B cell (primary cell): ENCODE measurements at regions not wholly inside any gene's neighbourhood (a gene's known extent, or its start where the extent isn't known, plus 50 kb on each side); places are given as distances from the start of the nearest gene placed in this dataset.

Experiments used
- ATAC-seq: fragments of 200-7000 bp; cut with Tn5 transposase; one replicate; pipeline ENCODE4 v1.10.0; 2021; ENCODE audit warnings: low read depth, mild to moderate bottlenecking, moderate number of reproducible peaks, moderate library complexity
- CTCF ChIA-PET: fragments of 350-600 bp; sonication (Branson Sonifier 250); formaldehyde crosslinking; loops from one replicate; lab custom pipeline; 2021; ENCODE audit warnings: antibody characterized with exemption, inconsistent platforms; lab: Charles Lee
- POLR2A ChIA-PET: fragments of 350-600 bp; sonication (Branson Sonifier 250); formaldehyde crosslinking; loops from one replicate; lab custom pipeline; 2021; ENCODE audit warnings: antibody characterized with exemption; lab: Charles Lee
- DNase-seq: peaks from one replicate; pipeline ENCODE4 v3.0.0; 2013
- H2AFZ ChIP-seq: 2 replicates; pipeline ENCODE4 v1.6.1; 2012; ENCODE audit warnings: mild to moderate bottlenecking, low read depth, low read length; ENCODE audit not compliant: insufficient read depth, poor library complexity, severe bottlenecking
- H3K27ac ChIP-seq, 2 donors: 1 replicate in 1 of 2; 2 replicates in 1 of 2; pipeline ENCODE4 v1.5.1; 2012 to 2013; ENCODE audit warnings: low read length in 2 of 2, mild to moderate bottlenecking in 2 of 2, moderate library complexity in 1 of 2
- H3K27me3 ChIP-seq, 4 experiments: fragments of 200-600 bp in 1 of 4; sonication (generic) in 1 of 4; replicated peaks in 1 of 4; 1 replicate in 2 of 4; 2 replicates in 2 of 4; pipeline versions ENCODE4 v1.6.1 to v1.7.0; 2013 to 2016; ENCODE audit warnings: low read length in 3 of 4, mild to moderate bottlenecking in 2 of 4, mixed read lengths in 1 of 4, moderate library complexity in 1 of 4; ENCODE audit not compliant: insufficient read depth in 4 of 4, control insufficient read depth in 3 of 4; ENCODE audit errors: control extremely low read depth in 1 of 4
- H3K36me3 ChIP-seq, 2 experiments: replicated peaks in 1 of 2; 1 replicate in 1 of 2; 2 replicates in 1 of 2; pipeline versions ENCODE4 v1.6.1 to v1.7.1; 2013; ENCODE audit warnings: low read length in 1 of 2; ENCODE audit not compliant: insufficient read depth in 2 of 2, control insufficient read depth in 1 of 2; ENCODE audit errors: control extremely low read depth in 1 of 2, extremely low read depth in 1 of 2
- H3K4me1 ChIP-seq, 2 donors: fragments of 200-600 bp in 1 of 2; sonication (generic) in 1 of 2; 1 replicate in 1 of 2; 2 replicates in 1 of 2; pipeline versions ENCODE4 v1.5.1 to v1.6.1; 2013 to 2017; ENCODE audit warnings: low read length in 2 of 2; ENCODE audit not compliant: control insufficient read depth in 2 of 2, insufficient read depth in 2 of 2
- H3K4me2 ChIP-seq: replicated peaks from 2 replicates; pipeline ENCODE3; 2012; ENCODE audit warnings: mild to moderate bottlenecking, low read depth, low read length; ENCODE audit not compliant: poor library complexity, severe bottlenecking
- H3K4me3 ChIP-seq, 5 experiments: fragments of 200-600 bp in 1 of 5; sonication (generic) in 1 of 5; 1 replicate in 3 of 5; 2 replicates in 2 of 5; pipeline versions ENCODE4 v1.5.1 to v1.7.0; 2011 to 2016; ENCODE audit warnings: low read length in 4 of 5, mild to moderate bottlenecking in 4 of 5, low read depth in 2 of 5, control low read depth in 1 of 5, moderate library complexity in 1 of 5; ENCODE audit not compliant: insufficient read depth in 1 of 5; ENCODE audit errors: control extremely low read depth in 1 of 5, extremely low read depth in 1 of 5
- H3K79me2 ChIP-seq: fragments of 200-600 bp; sonication (generic); one replicate; pipeline ENCODE4 v1.6.0; 2016; ENCODE audit warnings: low read length; ENCODE audit not compliant: control insufficient read depth, insufficient read depth
- H3K9ac ChIP-seq: fragments of 200-600 bp; sonication (generic); 2 replicates; pipeline ENCODE4 v1.6.1; 2017; ENCODE audit warnings: mild to moderate bottlenecking, low read length, moderate library complexity
- H3K9me3 ChIP-seq, 3 donors: one replicate each; pipeline versions ENCODE4 v1.6.1 to v1.7.1; 2013; ENCODE audit warnings: low read length in 2 of 3; ENCODE audit not compliant: control insufficient read depth in 2 of 3, insufficient read depth in 1 of 3; ENCODE audit errors: control extremely low read depth in 1 of 3
- H4K20me1 ChIP-seq: 2 replicates; pipeline ENCODE4 v1.6.0; 2012; ENCODE audit warnings: mild to moderate bottlenecking, low read length; ENCODE audit not compliant: insufficient read depth, control insufficient read depth, poor library complexity, severe bottlenecking
- H3K27ac Mint-ChIP-seq: one replicate; pipeline ENCODE4 v1.8.0; 2021; ENCODE audit warnings: mixed read lengths
- H3K27me3 Mint-ChIP-seq: one replicate; pipeline ENCODE4 v1.8.0; 2021; ENCODE audit warnings: mixed read lengths
- H3K4me1 Mint-ChIP-seq: one replicate; pipeline ENCODE4 v1.8.0; 2021; ENCODE audit warnings: mixed read lengths
- H3K4me3 Mint-ChIP-seq: one replicate; pipeline ENCODE4 v1.8.0; 2021; ENCODE audit warnings: mixed read lengths
- H3K9me3 Mint-ChIP-seq: one replicate; pipeline ENCODE4 v1.8.0; 2022; ENCODE audit warnings: mixed read lengths; ENCODE audit not compliant: insufficient read depth
- EZH2 ChIP-seq: IDR thresholded peaks from 2 replicates; pipeline ENCODE4 v1.6.1; 2012; ENCODE audit warnings: borderline replicate concordance, low read depth, mild to moderate bottlenecking, moderate library complexity, low read length; ENCODE audit not compliant: insufficient read depth, poor library complexity, severe bottlenecking
- WGBS: methylation state at CpG from one replicate; pipeline ENCODE4 v1.1.5; 2013; ENCODE audit warnings: missing lambda C conversion rate; ENCODE audit not compliant: insufficient coverage; 5-methylcytosine and 5-hydroxymethylcytosine counted together
- intact Hi-C: fragments of 100-400 bp; cut with micrococcal nuclease; formaldehyde crosslinking; loops from one replicate; pipeline ENCODE4 v1.10.0; 2022
- TF ChIP-seq, protein P1 (sequence below): fragments of 200-600 bp; IDR thresholded peaks from one replicate; pipeline ENCODE4 v1.8.0; 2022; ENCODE audit warnings: antibody characterized with exemption, mild to moderate bottlenecking

- Histone ChIP-seq H3K4me3 (no peak overlapping the region), H3K27ac (no peak overlapping the region), H3K36me3 (no peaks in the 10 kb centered on the region), H3K4me1 (peaks cover 7% of the 10 kb centered on the region in 2 donors), H4K20me1 (no peaks in the 10 kb centered on the region), H3K4me2 (no peak overlapping the region), H3K9me3 (peaks cover 0 to 2% (median 0%) of the 10 kb centered on the region in 3 donors), H3K79me2 (no peaks in the 10 kb centered on the region), H2AFZ (no peak overlapping the region), H3K9ac (no peak overlapping the region), H3K27me3 (no peaks in the 10 kb centered on the region)
- H3K27me3 Mint-ChIP-seq: no peaks in the 10 kb centered on the region
- H3K9me3 Mint-ChIP-seq: no peaks in the 10 kb centered on the region
- POLR2A ChIA-PET: no interaction called here
- TF ChIP-seq, protein P1, sequence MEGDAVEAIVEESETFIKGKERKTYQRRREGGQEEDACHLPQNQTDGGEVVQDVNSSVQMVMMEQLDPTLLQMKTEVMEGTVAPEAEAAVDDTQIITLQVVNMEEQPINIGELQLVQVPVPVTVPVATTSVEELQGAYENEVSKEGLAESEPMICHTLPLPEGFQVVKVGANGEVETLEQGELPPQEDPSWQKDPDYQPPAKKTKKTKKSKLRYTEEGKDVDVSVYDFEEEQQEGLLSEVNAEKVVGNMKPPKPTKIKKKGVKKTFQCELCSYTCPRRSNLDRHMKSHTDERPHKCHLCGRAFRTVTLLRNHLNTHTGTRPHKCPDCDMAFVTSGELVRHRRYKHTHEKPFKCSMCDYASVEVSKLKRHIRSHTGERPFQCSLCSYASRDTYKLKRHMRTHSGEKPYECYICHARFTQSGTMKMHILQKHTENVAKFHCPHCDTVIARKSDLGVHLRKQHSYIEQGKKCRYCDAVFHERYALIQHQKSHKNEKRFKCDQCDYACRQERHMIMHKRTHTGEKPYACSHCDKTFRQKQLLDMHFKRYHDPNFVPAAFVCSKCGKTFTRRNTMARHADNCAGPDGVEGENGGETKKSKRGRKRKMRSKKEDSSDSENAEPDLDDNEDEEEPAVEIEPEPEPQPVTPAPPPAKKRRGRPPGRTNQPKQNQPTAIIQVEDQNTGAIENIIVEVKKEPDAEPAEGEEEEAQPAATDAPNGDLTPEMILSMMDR: peak; percentile 68
- no peak for TF ChIP-seq EZH2
- H3K4me3 Mint-ChIP-seq: no peak overlapping the region
- DNase-seq (peak; percentile 34), ATAC-seq (peak; percentile 47)
- H3K27ac Mint-ChIP-seq: no peak overlapping the region
- intact Hi-C loops: loop anchor here (1.0 kb wide), 1 partner anchor 585 kb away; no protein-coding TSS in a partner anchor
- H3K4me1 Mint-ChIP-seq: peaks cover 1% of the 10 kb centered on the region
- 0% methylated on average over 1 of the region's 5 CpGs for WGBS
- CTCF ChIA-PET: interaction anchor here (0.6 to 1.4 kb wide), 11 partner anchors 10 to 1909 kb away, joined by 3 to 4 read pairs (median 3); no protein-coding TSS in a partner anchor
Measured at GRCh38 chr3:159828542-159828943, 160.1 kb upstream of the IL12A start.

- no peaks in the 10 kb centered on the region for H3K27me3 ChIP-seq
- no peak overlapping the region for H3K27ac Mint-ChIP-seq
- no peaks in the 10 kb centered on the region for H3K79me2 ChIP-seq
- no peak overlapping the region for H3K4me3 Mint-ChIP-seq
- peaks cover 1% of the 10 kb centered on the region for H3K4me1 Mint-ChIP-seq
- H3K4me2 ChIP-seq: no peak overlapping the region
- no peak for ATAC-seq
- H3K4me3 ChIP-seq: no peak overlapping the region
- no peak for DNase-seq
- no peaks in the 10 kb centered on the region for H3K9me3 Mint-ChIP-seq
- H3K9ac ChIP-seq: no peak overlapping the region
- H4K20me1 ChIP-seq: no peaks in the 10 kb centered on the region
- intact Hi-C loops: no loop called here
- peaks cover 0 to 2% (median 0%) of the 10 kb centered on the region in 3 donors for H3K9me3 ChIP-seq
- no peak overlapping the region for H2AFZ ChIP-seq
- no peak overlapping the region for H3K27ac ChIP-seq
- H3K36me3 ChIP-seq: no peaks in the 10 kb centered on the region
- POLR2A ChIA-PET: no interaction called here
- CTCF ChIA-PET: interaction anchor here (0.7 to 1.4 kb wide), 10 partner anchors 9 to 584 kb away, joined by 3 to 4 read pairs (median 4); no protein-coding TSS in a partner anchor
- H3K4me1 ChIP-seq: peaks cover 7% of the 10 kb centered on the region in 2 donors
- TF ChIP-seq EZH2: no peak
- TF ChIP-seq, protein P1: no peak
- no peaks in the 10 kb centered on the region for H3K27me3 Mint-ChIP-seq
- WGBS: no CpG with 5 or more reads among the region's 4 CpGs
Measured at GRCh38 chr3:159829056-159829455, 159.6 kb upstream of the IL12A start.
